ENCODE measurements at regions not wholly inside any gene's neighbourhood (a gene's known extent, or its start where the extent isn't known, plus 50 kb on each side); places are given as distances from the start of the nearest gene placed in this dataset.

DNA sequence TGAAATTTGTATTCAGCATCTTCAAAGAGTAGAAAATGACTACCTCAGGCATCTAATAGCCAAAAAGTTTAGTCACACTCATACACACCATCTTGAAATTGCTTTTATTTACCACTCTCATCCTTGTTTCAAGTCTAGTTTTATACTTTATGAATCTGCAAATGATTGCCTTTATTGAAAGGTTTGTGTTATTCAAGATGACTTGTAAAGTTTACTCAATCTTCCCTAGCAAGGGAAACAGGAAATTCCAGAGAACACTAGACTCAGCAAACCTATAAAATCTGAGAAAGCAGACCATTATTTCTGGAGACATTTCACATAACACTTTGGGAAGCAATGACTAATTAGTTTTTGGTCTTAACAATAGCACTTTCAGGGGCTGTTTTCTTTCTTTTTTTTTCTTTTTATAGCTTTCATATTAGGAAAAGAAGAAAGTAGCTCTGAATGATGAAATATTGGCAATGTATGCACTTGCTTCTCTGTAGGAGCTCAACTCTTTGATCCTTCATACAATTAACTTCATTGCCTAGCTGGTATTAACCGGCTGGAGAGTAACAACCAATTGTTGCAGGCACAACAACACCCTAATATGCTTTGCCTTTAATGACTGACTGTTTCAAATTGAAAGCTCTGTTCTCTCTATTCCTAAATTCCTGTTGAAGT lies 68.9 kb upstream of the HDAC9 start:
- POLR2A ChIA-PET, result interaction anchor here (1.3 kb wide), 1 partner anchor 82 kb away, joined by 3 read pairs; no protein-coding TSS in a partner anchor
- TF ChIP-seq, protein P1, sequence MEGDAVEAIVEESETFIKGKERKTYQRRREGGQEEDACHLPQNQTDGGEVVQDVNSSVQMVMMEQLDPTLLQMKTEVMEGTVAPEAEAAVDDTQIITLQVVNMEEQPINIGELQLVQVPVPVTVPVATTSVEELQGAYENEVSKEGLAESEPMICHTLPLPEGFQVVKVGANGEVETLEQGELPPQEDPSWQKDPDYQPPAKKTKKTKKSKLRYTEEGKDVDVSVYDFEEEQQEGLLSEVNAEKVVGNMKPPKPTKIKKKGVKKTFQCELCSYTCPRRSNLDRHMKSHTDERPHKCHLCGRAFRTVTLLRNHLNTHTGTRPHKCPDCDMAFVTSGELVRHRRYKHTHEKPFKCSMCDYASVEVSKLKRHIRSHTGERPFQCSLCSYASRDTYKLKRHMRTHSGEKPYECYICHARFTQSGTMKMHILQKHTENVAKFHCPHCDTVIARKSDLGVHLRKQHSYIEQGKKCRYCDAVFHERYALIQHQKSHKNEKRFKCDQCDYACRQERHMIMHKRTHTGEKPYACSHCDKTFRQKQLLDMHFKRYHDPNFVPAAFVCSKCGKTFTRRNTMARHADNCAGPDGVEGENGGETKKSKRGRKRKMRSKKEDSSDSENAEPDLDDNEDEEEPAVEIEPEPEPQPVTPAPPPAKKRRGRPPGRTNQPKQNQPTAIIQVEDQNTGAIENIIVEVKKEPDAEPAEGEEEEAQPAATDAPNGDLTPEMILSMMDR (IDR thresholded peaks at IDR 0.05; ENCODE audit: insufficient read depth, low read length, missing control alignments), result no peak
- no peak for DNase-seq (ENCODE audit: low read depth, low spot score)
- no peak overlapping the region for H3K4me3 ChIP-seq (ENCODE audit: low read depth, low read length)
- CTCF ChIA-PET, result interaction anchor here (1.8 kb wide), 1 partner anchor 16 kb away, joined by 3 read pairs; no protein-coding TSS in a partner anchor

DNA sequence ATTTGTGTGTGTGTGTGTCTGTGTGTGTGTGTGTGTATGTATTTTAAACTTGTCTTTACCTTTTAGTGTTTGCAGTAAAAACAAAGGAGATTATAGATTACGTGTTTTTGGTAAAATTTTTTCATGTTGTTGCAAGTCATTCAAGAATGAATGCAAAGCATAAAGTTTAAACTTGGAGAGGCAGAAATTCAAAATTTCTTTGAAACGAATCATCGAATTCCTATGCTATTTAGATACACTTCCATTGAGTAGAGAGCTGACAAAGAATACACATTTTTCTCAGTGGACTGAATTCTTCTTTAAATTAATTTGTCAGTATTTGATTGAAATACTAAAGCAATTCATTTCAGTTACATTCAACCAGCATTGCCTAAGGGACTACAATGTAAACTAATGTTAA lies 66.0 kb upstream of the HDAC9 start:
- no peak overlapping the region for H3K4me3 ChIP-seq (ENCODE audit: low read depth, low read length)
- DNase-seq (ENCODE audit: low read depth, low spot score), result no peak
- ChIA-PET CTCF (no interaction called here), POLR2A (no interaction called here)
- TF ChIP-seq, protein P1 (IDR thresholded peaks at IDR 0.05; ENCODE audit: insufficient read depth, low read length, missing control alignments), result no peak

DNA sequence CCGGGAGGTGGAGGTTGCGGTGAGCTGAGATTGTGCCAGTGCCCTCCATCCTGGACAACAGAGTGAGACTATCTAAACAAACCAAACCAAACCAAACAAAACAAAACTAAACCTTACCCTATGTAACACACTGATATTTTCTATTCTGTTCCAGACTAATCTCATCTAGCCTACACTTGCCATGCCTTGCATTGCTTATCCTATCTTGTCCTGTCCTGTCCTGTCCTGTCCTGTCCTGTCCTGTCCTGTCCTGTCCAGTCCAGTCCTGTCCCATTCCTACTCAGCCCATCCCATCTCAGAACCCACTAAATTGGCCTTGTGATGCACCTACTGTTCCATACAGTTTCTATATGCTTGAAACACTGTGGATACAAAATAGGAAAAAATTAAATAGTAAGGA lies 64.7 kb upstream of the HDAC9 start:
- CTCF ChIA-PET, result no interaction called here
- TF ChIP-seq, protein P1 (IDR thresholded peaks at IDR 0.05; ENCODE audit: insufficient read depth, low read length, missing control alignments), result no peak
- H3K4me3 ChIP-seq (ENCODE audit: low read depth, low read length), result no peak overlapping the region
- no peak for DNase-seq (ENCODE audit: low read depth, low spot score)
- POLR2A ChIA-PET, result no interaction called here

DNA sequence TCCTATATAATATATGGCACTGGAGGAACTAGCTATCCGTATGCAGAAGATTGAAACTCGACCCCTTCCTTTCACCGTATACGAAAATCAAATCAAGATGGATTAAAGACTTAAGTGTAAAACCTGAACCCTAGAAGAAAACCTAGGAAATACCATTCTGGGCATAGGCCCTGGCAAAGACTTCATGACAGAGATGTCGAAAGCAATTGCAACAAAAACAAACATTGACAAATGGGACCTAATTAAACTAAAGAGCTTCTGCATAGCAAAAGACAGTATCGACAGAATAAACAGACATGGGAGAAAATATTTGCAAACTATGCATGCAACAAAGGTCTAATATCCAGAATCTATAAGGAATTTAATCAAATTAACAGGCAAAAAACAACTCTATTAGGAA lies 61.4 kb upstream of the HDAC9 start:
- ChIA-PET POLR2A (interaction anchor here (0.6 kb wide), 1 partner anchor 211 kb away, joined by 4 read pairs; no protein-coding TSS in a partner anchor), CTCF (interaction anchor here (1.5 kb wide), 1 partner anchor 78 kb away, joined by 3 read pairs; no protein-coding TSS in a partner anchor)
- TF ChIP-seq, protein P1 (IDR thresholded peaks at IDR 0.05; ENCODE audit: insufficient read depth, low read length, missing control alignments), result no peak
- H3K4me3 ChIP-seq (ENCODE audit: low read depth, low read length), result no peak overlapping the region
- no peak for DNase-seq (ENCODE audit: low read depth, low spot score)

DNA sequence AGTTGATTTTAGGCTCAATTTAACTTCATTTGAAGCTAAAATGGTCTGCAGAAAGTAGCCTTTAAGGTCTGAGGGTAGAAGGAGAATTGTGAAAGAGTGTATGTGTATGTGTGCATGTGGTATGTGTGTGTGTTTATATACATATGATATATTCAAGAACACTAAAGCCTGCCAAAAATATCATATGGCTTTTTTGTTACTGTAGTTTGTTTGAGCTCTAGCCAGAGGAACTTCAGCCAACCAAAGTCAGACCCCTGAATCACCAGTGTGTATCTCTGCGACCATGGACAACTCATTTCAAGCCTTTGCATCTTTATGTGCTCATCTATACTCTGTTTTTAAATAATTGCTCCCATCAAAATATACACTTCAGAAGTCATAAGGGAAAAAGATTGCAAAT lies 58.4 kb upstream of the HDAC9 start:
- TF ChIP-seq, protein P1 (IDR thresholded peaks at IDR 0.05; ENCODE audit: insufficient read depth, low read length, missing control alignments), result no peak
- CTCF ChIA-PET, result no interaction called here
- no peak overlapping the region for H3K4me3 ChIP-seq (ENCODE audit: low read depth, low read length)
- POLR2A ChIA-PET, result no interaction called here
- DNase-seq (ENCODE audit: low read depth, low spot score), result no peak

DNA sequence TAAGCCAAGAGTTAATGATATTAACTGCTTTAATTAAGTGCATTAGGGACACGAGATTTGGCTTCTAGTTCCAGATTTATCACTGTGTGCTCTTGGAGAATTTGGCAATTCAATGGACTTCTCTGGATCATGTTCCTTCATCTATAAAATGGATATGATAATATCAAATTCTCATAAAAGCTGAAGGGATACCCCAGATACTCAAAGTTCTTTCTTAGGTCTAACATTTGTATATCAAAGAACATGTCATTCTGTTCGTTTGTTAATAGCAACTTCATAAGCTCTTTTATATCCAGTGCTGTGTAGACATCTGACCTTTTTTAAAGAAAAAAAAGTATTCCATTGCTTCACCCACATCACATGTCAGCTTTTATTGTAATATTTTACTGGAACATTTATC lies 54.6 kb upstream of the HDAC9 start:
- CTCF ChIA-PET, result interaction anchor here (0.7 kb wide), 1 partner anchor 451 kb away, joined by 3 read pairs; no protein-coding TSS in a partner anchor

More for the DNA sequence above, 54.6 kb upstream of the HDAC9 start:
- DNase-seq (ENCODE audit: low read depth, low spot score), result no peak
- POLR2A ChIA-PET, result no interaction called here
- TF ChIP-seq, protein P1 (IDR thresholded peaks at IDR 0.05; ENCODE audit: insufficient read depth, low read length, missing control alignments), result no peak
- no peak overlapping the region for H3K4me3 ChIP-seq (ENCODE audit: low read depth, low read length)

Measured in AG04449 (cell line).